IPS DF 6.9 (cell line): ENCODE measurements at regions not wholly inside any gene's neighbourhood (a gene's known extent, or its start where the extent isn't known, plus 50 kb on each side); places are given as distances from the start of the nearest gene placed in this dataset.

ENCODE experiments used
- DNase-seq: peaks from one replicate; pipeline ENCODE4 v3.0.0-alpha.2; 2013; ENCODE audit warnings: low read depth, low spot score
- H3K27ac ChIP-seq: one replicate; pipeline ENCODE4 v1.5.1; 2013; ENCODE audit warnings: low read length, control low read depth
- H3K27me3 ChIP-seq: 2 replicates; pipeline ENCODE4 v1.6.1; 2013; ENCODE audit warnings: mild to moderate bottlenecking, low read length; ENCODE audit not compliant: control insufficient read depth, insufficient read depth
- H3K36me3 ChIP-seq: 2 replicates; pipeline ENCODE4 v1.6.1; 2013; ENCODE audit warnings: low read length; ENCODE audit not compliant: control insufficient read depth, insufficient read depth
- H3K4me1 ChIP-seq: 2 replicates; pipeline ENCODE4 v1.6.1; 2013; ENCODE audit warnings: low read length; ENCODE audit not compliant: control insufficient read depth, insufficient read depth
- H3K4me3 ChIP-seq: 2 replicates; pipeline ENCODE4 v1.5.1; 2013; ENCODE audit warnings: mild to moderate bottlenecking, low read length
- H3K9me3 ChIP-seq: 2 replicates; pipeline ENCODE4 v1.6.1; 2013; ENCODE audit warnings: low read length, inconsistent platforms; ENCODE audit not compliant: control insufficient read depth, insufficient read depth
- WGBS: extraction: QIAGEN DNeasy Blood & Tissue Kit; methylation state at CpG from one replicate; pipeline ENCODE4 v1.1.7; 2013; ENCODE audit warnings: mixed read lengths, missing lambda C conversion rate; ENCODE audit not compliant: insufficient read length, insufficient coverage; 5-methylcytosine and 5-hydroxymethylcytosine counted together

DNA sequence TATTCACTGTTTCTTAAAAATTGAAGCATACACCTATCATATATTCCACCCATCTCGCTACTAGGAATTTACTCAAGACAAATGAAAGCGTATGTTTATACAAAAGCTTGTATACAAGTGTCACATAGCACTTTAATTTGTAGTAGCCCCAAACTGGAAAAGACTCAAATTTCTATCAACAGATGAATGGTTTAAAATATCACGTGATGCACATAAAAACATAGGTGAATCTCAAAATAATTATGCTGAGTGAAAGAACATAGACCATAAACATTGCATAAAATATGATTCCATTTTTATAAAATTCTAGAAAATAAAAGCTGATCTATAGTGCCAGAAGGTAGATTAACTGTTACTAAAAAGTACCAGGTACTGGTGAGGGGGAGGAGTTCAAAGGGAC lies 392.9 kb upstream of the LRATD1 start:
- Histone ChIP-seq H3K36me3 (no peaks in the 10 kb centered on the region), H3K27ac (no peak overlapping the region), H3K4me3 (no peak overlapping the region), H3K27me3 (no peaks in the 10 kb centered on the region), H3K4me1 (no peaks in the 10 kb centered on the region), H3K9me3 (no peaks in the 10 kb centered on the region)
- no peak for DNase-seq
- WGBS = no CpG with 5 or more reads among the region's 3 CpGs

DNA sequence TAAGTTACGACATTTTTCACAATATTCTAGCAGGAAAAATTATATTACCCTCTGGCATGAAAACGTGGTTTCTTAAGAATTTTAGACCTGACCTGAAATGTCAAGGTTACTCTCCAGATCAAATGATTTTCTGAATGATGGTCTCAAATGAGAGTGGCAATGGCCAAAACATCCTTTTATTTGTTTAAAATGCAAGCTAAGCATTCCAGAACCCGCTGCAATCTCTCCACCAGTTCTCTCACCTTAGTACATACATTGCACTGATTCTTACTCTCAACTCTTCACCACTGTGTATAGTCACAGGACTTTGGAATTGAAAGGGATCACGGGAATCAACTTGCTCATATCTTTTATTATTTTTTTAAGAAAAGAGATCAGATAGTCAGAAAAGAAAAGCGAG lies 391.6 kb upstream of the LRATD1 start:
- Histone ChIP-seq H3K4me3 (no peak overlapping the region), H3K27me3 (no peaks in the 10 kb centered on the region), H3K27ac (no peak overlapping the region), H3K36me3 (no peaks in the 10 kb centered on the region), H3K9me3 (no peaks in the 10 kb centered on the region), H3K4me1 (no peaks in the 10 kb centered on the region)
- no CpG with 5 or more reads among the region's 5 CpGs for WGBS
- no peak for DNase-seq

DNA sequence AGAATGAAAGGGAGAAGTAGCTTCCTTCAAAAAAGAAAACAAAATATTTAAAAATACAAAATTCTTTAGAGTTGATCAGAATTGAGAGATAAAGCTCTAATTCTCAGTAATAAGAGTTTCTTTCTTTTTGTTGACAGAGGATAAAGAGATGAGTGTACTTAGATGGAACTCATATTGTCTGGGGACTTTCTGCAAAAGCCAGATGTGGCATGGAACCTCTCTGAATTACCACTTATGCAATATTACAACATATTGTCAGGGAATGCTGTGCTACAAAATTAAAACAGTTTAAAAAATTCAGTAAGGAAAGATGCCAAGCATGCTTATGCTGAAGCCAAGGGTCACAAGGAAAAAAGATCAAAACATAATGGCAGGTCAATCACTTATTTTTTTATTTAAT lies 386.6 kb upstream of the LRATD1 start:
- no peak for DNase-seq
- Histone ChIP-seq H3K9me3 (no peaks in the 10 kb centered on the region), H3K27ac (no peak overlapping the region), H3K27me3 (no peaks in the 10 kb centered on the region), H3K36me3 (no peaks in the 10 kb centered on the region), H3K4me1 (no peaks in the 10 kb centered on the region), H3K4me3 (no peak overlapping the region)

DNA sequence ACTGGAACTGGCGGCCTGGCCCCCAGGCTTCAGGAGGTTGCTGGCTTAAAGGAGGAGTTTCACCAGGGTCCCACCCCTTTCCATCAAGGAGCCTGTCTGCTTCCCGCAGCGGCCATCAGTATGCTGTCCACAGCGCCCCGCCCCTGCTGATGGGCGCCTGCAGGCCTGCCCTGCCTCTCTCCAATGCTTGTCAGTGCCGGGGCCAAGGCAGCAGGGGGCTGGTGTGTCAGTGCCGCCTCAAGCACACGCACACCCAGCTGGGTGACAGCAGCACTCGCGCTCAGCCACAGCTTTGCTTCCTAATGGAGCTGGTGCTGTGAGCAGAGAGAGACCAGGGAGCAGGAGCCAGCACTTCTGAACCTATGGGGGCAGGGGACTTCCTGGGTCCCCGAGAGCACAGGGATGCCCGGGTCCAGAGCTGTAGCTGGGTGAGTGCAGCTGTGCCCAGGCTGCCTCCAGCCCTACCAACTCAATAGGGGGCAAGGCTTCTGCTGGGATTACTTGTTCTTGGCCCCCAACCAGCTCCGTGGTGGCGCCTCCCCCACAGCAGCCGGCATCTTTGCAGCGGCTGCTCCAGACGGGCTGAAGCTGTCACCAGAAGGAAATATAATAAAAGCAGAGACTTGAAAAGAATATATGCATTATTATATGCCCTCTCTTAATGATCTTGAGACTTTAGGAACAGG lies 377.2 kb upstream of the LRATD1 start:
- Histone ChIP-seq H3K36me3 (no peaks in the 10 kb centered on the region), H3K27me3 (no peaks in the 10 kb centered on the region), H3K27ac (no peak overlapping the region), H3K4me1 (no peaks in the 10 kb centered on the region; the same call in 1 of the 2 replicates), H3K4me3 (no peak overlapping the region), H3K9me3 (no peaks in the 10 kb centered on the region)
- no peak for DNase-seq
- no CpG with 5 or more reads among the region's 18 CpGs for WGBS

DNA sequence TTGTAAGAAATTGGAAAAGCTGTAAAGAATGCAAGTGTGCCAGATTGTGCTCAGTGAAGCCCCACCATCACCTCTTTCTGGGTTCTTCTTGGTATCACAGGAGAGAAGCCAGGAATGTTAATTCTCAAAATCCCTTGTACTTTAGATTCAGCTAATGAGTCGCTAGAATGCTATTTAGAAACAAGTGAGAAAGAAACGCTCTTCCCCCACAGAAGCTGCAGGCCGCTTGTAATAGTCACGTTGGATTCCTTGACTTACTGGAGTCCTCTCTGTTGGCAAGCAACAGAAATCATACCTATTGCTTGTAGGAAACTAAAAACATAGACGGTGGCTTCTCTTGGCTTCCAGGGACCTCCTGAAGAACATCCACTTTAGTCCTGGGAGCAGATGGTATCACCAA lies 375.6 kb upstream of the LRATD1 start:
- no peaks in the 10 kb centered on the region for H3K27me3 ChIP-seq
- no peaks in the 10 kb centered on the region for H3K9me3 ChIP-seq
- no peaks in the 10 kb centered on the region for H3K36me3 ChIP-seq
- DNase-seq = no peak
- no peaks in the 10 kb centered on the region; the same call in 1 of the 2 replicates for H3K4me1 ChIP-seq
- H3K4me3 ChIP-seq = no peak overlapping the region
- no peak overlapping the region for H3K27ac ChIP-seq
- no CpG with 5 or more reads among the region's 5 CpGs for WGBS

DNA sequence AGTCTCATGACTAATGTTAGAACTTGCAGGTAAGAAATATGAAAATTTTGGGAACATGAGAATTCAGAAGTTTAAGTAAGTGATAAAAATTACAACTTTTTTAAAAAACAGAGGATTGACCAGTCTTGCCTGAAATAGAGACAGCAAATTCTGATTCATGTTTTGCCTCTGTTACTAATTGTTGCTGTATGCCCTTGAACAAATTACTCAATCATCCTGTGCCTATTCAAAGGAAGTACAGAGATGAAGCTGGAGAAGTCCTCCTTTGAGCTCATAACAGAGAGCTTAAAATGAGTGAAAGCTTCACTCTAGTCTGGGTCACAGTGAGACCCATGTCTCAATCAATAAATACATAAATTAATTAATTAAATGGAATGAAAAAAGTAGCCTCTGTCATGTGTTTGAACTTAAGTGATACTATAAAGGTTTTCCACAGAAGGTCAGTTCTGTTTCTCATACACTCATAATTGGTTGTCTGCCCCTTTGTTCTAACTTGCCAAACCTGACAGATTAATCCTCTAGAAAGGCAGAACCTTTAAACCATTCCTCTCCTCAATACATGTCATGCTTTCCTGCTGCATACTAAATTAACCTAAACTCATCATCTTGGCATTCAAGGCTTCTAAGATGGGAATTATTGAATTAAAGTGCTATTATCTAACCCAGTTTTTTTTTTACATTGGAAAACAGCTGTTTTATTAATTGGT lies 374.6 kb upstream of the LRATD1 start:
- Histone ChIP-seq H3K36me3 (no peaks in the 10 kb centered on the region), H3K27ac (no peak overlapping the region), H3K27me3 (no peaks in the 10 kb centered on the region), H3K9me3 (no peaks in the 10 kb centered on the region), H3K4me3 (no peak overlapping the region), H3K4me1 (no peaks in the 10 kb centered on the region; the same call in 1 of the 2 replicates)
- DNase-seq = no peak

DNA sequence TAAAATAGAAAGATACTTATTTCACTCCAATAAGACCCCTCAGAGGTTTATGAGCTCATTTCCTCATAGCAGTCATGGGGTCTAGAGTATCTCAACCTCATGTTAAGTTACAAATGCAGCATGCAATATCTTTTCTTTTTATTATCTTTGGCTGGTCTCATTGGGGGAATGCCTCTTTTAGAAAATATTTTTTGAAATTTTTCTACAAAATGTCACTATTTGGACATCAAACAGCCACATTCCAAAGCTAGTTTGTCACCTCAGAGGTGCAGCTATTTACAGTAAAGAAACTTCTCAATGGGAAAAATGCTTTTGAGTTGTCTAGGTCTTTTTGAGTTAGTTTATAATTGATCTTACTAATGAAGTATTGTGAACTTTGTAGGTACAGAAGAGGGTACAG lies 370.7 kb upstream of the LRATD1 start:
- Histone ChIP-seq H3K9me3 (0 out of 2 replicates have a peak, but pooled peaks cover 1% of the 10 kb centered on the region), H3K27me3 (no peaks in the 10 kb centered on the region), H3K4me3 (no peak overlapping the region), H3K27ac (no peak overlapping the region), H3K36me3 (no peaks in the 10 kb centered on the region), H3K4me1 (no peaks in the 10 kb centered on the region)
- no peak for DNase-seq

DNA sequence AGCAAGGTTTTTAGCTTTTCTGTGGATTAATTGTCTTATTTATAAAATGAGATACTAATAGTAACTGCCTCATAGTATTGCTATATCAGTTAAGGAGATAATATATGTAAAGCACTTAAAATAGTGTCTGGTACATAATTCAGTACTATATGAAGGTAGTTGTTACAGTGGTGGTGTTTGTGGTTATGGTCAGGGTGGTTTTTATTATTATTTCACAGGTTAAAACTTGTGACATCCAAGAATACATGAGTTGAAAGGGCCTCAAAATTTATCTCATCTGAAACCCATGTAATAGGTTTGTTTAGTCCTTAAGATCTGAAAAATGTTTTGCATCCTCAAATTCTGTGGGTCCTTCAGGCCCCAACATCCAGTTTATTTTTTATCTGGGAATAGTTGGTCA lies 369.5 kb upstream of the LRATD1 start:
- Histone ChIP-seq H3K4me1 (no peaks in the 10 kb centered on the region), H3K4me3 (no peak overlapping the region), H3K27me3 (no peaks in the 10 kb centered on the region), H3K36me3 (no peaks in the 10 kb centered on the region), H3K27ac (no peak overlapping the region), H3K9me3 (0 out of 2 replicates have a peak, but pooled peaks cover 1% of the 10 kb centered on the region)
- no peak for DNase-seq

DNA sequence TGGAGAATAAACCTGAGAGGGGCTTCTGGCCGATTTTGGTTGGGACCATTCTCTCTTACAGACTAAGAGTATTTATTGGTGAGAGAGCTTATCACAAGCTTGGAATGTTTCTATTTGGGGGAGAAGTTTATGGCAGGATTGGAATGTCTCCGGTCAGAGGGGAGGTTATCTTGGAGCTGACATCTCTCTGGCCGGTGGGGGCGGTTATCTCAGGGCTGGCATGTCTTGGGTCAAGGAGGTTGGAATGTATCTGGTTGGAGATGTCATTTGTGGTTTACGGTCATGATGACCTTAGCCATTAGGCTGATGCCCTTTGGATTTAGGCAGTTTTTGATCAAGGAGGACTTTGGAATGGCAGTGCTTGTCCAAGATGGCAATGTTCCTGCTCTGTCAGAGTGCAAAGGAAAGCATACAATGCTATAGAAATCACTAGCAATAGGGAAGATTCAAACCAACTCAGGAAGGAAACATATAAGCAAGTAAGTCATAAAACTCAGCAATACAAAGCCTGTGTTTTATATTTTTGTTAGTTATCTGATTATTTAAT lies 362.4 kb upstream of the LRATD1 start:
- whole genome bisulfite sequencing = no CpG with 5 or more reads among the region's 5 CpGs
- Histone ChIP-seq H3K27ac (no peak overlapping the region), H3K9me3 (no peaks in the 10 kb centered on the region; the same call in 1 of the 2 replicates), H3K36me3 (no peaks in the 10 kb centered on the region), H3K4me1 (no peaks in the 10 kb centered on the region), H3K27me3 (no peaks in the 10 kb centered on the region), H3K4me3 (no peak overlapping the region)
- DNase-seq = no peak

DNA sequence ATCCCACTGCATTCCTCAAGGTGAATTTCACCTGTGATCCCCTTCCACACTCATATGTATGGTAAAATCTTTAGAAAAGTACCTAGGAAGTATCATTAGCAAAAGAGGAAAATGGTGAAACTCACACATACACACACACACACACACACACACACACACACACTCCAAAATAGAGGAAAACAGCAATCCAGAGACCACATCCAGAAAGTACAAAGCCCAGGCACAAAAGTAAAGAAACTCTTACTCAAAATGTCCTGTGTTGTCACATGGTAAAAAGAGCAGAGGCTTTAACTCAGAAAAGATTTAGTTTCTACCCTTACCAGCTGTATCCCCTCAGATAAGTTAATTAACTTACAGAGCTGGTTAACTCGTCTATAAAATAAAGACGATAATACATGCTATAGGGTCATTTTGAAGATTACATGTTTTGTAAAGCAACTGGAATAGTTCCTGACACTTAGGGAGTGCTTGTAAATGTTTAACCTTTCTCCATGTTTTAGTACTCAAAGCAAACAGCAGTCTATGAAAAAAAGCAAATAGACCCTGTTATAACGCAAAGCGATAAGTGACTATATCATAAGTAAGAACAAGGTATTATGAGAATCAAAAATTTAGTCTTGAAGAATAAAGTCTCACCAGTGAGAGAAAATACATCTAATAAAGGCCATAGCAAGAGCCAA lies 360.0 kb upstream of the LRATD1 start:
- WGBS = no CpG with 5 or more reads among the region's 4 CpGs
- no peaks in the 10 kb centered on the region for H3K36me3 ChIP-seq
- DNase-seq = no peak
- H3K27ac ChIP-seq = no peak overlapping the region
- H3K27me3 ChIP-seq = no peaks in the 10 kb centered on the region
- no peaks in the 10 kb centered on the region for H3K4me1 ChIP-seq
- H3K9me3 ChIP-seq = no peaks in the 10 kb centered on the region; the same call in 1 of the 2 replicates
- H3K4me3 ChIP-seq = no peak overlapping the region
